NCI-H2107 (cell line): ENCODE measurements at regions not wholly inside any gene's neighbourhood (a gene's known extent, or its start where the extent isn't known, plus 50 kb on each side); places are given as distances from the start of the nearest gene placed in this dataset.

Source experiments
- DNase-seq: peaks from one replicate; lab custom pipeline; 2025; lab: John Stamatoyannopoulos, UW

DNA sequence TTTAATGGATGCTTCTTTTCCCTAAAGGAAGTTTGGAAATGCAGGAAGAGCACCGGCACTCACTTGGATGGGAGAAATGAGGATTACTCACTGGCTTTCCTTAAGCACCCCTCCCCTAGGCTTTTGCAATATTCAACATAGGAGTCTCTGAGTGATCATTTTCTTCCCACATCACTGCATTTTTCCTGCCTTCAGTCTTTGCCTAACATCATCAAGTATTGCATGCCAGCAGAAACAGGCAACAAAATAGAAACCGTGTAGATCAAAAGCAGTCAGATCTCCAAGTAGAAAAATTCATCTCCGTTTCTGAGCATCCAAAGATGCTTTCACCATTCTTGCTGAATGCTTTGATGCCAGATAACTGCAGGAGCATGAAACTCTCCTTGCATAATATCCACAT, 119.9 kb downstream of the ADCYAP1R1 start:
- DNase-seq, result no peak

DNA sequence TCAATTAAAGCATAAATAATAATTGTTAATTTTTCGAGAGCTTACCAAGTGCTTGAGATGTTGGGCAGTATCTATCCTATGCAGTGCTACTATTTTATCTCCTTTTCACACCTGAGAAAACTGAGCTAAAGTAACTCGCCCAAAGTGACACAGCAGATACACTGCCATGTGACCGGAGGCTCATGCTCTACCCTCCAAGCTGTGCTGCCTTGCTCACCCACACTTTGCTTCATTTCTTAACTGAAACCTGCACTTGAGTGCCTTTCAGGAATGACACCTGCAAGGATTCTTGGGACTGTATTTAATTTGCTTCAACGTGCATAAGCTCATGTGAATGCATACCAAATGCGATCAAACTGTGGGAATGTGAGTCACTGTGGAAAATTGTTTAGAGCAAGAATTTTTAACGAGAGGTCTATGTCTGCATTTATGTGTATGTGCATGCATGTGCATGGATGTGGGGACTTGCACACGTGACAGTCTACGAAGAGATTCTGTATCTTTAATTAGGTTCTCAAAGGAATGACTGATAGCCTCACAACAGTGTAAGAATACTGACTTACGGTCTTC, 119.2 kb downstream of the ADCYAP1R1 start:
- DNase-seq, result no peak
